ENCODE measurements at regions not wholly inside any gene's neighbourhood (a gene's known extent, or its start where the extent isn't known, plus 50 kb on each side); places are given as distances from the start of the nearest gene placed in this dataset.

- no peak for DNase-seq
These were observed 79.5 kb upstream of the SEMA3A start for GRCh38 chr7:84274029-84274638.

- DNase-seq = no peak
These were observed 77.0 kb upstream of the SEMA3A start for GRCh38 chr7:84271543-84271942.

- DNase-seq = no peak
These were observed 69.8 kb upstream of the SEMA3A start for GRCh38 chr7:84264396-84264795.

- no peak for DNase-seq
These were observed 68.5 kb upstream of the SEMA3A start for GRCh38 chr7:84263106-84263505.

GRCh38 chr7:84261509-84261908 lies 66.9 kb upstream of the SEMA3A start:
- no peak for DNase-seq

GRCh38 chr7:84258628-84259027 lies 64.0 kb upstream of the SEMA3A start:
- no peak for DNase-seq

GRCh38 chr7:84256571-84256971 lies 62.0 kb upstream of the SEMA3A start:
- DNase-seq = no peak

- no peak for DNase-seq
These were observed 56.7 kb upstream of the SEMA3A start for GRCh38 chr7:84251277-84251781.

GRCh38 chr7:84250452-84250851 lies 55.9 kb upstream of the SEMA3A start:
- DNase-seq = no peak

GRCh38 chr7:84249656-84250055 lies 55.1 kb upstream of the SEMA3A start:
- no peak for DNase-seq

GRCh38 chr7:84248843-84249242 lies 54.3 kb upstream of the SEMA3A start:
- DNase-seq = no peak

GRCh38 chr7:84248267-84248666 lies 53.7 kb upstream of the SEMA3A start:
- no peak for DNase-seq

- DNase-seq = no peak
These were observed 53.0 kb upstream of the SEMA3A start for GRCh38 chr7:84247591-84247990.

GRCh38 chr7:84245835-84246234 lies 51.2 kb upstream of the SEMA3A start:
- no peak for DNase-seq
